ENCODE measurements at regions not wholly inside any gene's neighbourhood (a gene's known extent, or its start where the extent isn't known, plus 50 kb on each side); places are given as distances from the start of the nearest gene placed in this dataset.

DNA sequence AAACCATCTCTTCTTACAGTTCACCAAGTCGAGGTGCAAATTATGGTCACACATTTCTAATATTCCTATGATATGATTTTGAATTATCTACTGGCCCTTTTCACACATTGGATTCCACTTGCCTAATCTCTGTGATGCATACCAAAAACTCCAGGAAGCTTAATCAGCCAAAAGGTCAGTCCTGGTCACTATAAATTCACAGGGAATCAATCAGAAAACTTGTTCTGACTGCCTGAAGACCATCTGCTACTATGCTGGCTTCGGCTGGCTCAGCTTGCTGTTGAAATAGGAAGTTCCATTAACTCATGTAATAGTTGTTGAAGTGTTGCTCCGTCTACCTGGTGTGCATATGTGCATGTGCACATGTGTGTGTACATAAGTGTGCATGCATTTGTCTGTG is 142.8 kb upstream of the FLRT2 start:
- no peak overlapping the region for H3K27ac ChIP-seq
- no peaks in the 10 kb centered on the region for H3K27me3 ChIP-seq (replicated peaks)
- H3K36me3 ChIP-seq: no peaks in the 10 kb centered on the region
- no peak for DNase-seq (ENCODE audit: low read depth in 1 of 2, low spot score in 2 of 2)
- H3K4me3 ChIP-seq: no peak overlapping the region
- H3K4me1 ChIP-seq (replicated peaks): peaks cover 23% of the 10 kb centered on the region
- no peaks in the 10 kb centered on the region for H3K9me3 ChIP-seq (replicated peaks)

- peak in 1 of 2 experiments; percentile 60 for DNase-seq (ENCODE audit: low read depth in 1 of 2, low spot score in 2 of 2)
These were observed 139.7 kb upstream of the FLRT2 start for GRCh38 chr14:85390236-85390635.

DNA sequence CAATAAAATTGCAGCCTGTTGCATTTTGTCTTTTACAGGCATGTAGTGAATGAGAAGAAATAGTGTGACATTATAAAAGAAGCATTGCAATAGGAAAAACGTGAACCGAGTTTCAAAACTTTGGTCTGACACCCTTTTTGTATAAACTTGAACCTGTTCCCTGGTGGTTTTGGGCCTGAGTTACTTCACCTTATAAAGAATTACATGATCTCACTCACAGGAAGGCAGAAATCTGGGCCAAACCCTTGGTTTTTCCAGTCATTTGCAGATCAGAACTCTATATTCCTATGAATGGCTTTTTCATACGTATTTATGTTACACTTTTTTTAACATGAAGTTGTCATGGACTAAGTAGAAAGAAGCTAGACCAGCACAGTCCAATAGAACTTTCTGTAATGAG is 138.5 kb upstream of the FLRT2 start:
- DNase-seq (ENCODE audit: low read depth in 1 of 2, low spot score in 2 of 2): no peak
- Histone ChIP-seq H3K36me3 (no peaks in the 10 kb centered on the region), H3K27me3 (replicated peaks) (no peaks in the 10 kb centered on the region), H3K4me1 (replicated peaks) (peaks cover 18% of the 10 kb centered on the region), H3K27ac (no peak overlapping the region), H3K9me3 (replicated peaks) (no peaks in the 10 kb centered on the region), H3K4me3 (no peak overlapping the region)

More at GRCh38 chr14:85390236-85390635, 139.7 kb upstream of the FLRT2 start:
- Histone ChIP-seq H3K27me3 (replicated peaks) (no peaks in the 10 kb centered on the region), H3K4me3 (no peak overlapping the region), H3K9me3 (replicated peaks) (no peaks in the 10 kb centered on the region), H3K4me1 (replicated peaks) (peaks cover 23% of the 10 kb centered on the region), H3K36me3 (no peaks in the 10 kb centered on the region), H3K27ac (peak overlapping the region; percentile 19; the same call in 1 of the 2 replicates)

- H3K4me3 ChIP-seq: no peak overlapping the region
- H3K4me1 ChIP-seq (replicated peaks): peaks cover 18% of the 10 kb centered on the region
- no peaks in the 10 kb centered on the region for H3K27me3 ChIP-seq (replicated peaks)
- DNase-seq (ENCODE audit: low read depth in 1 of 2, low spot score in 2 of 2): no peak
- no peaks in the 10 kb centered on the region for H3K9me3 ChIP-seq (replicated peaks)
- no peaks in the 10 kb centered on the region for H3K36me3 ChIP-seq
- H3K27ac ChIP-seq: no peak overlapping the region
These were observed 138.1 kb upstream of the FLRT2 start for GRCh38 chr14:85391892-85392291.

- H3K9me3 ChIP-seq (replicated peaks): no peaks in the 10 kb centered on the region
- H3K4me3 ChIP-seq: no peak overlapping the region
- no peaks in the 10 kb centered on the region for H3K36me3 ChIP-seq
- H3K27ac ChIP-seq: peak overlapping the region; percentile 94
- H3K27me3 ChIP-seq (replicated peaks): no peaks in the 10 kb centered on the region
- peak; percentile 81 to 87 for DNase-seq (ENCODE audit: low read depth in 1 of 2, low spot score in 2 of 2)
- peaks cover 45% of the 10 kb centered on the region for H3K4me1 ChIP-seq (replicated peaks)
These were observed 130.8 kb upstream of the FLRT2 start for GRCh38 chr14:85399186-85399585.

GRCh38 chr14:85400678-85401077 is 129.3 kb upstream of the FLRT2 start:
- no peaks in the 10 kb centered on the region for H3K9me3 ChIP-seq (replicated peaks)
- no peak for DNase-seq (ENCODE audit: low read depth in 1 of 2, low spot score in 2 of 2)
- H3K27ac ChIP-seq: peak overlapping the region; percentile 94
- peaks cover 45% of the 10 kb centered on the region for H3K4me1 ChIP-seq (replicated peaks)
- H3K36me3 ChIP-seq: no peaks in the 10 kb centered on the region
- H3K4me3 ChIP-seq: no peak overlapping the region
- no peaks in the 10 kb centered on the region for H3K27me3 ChIP-seq (replicated peaks)

DNA sequence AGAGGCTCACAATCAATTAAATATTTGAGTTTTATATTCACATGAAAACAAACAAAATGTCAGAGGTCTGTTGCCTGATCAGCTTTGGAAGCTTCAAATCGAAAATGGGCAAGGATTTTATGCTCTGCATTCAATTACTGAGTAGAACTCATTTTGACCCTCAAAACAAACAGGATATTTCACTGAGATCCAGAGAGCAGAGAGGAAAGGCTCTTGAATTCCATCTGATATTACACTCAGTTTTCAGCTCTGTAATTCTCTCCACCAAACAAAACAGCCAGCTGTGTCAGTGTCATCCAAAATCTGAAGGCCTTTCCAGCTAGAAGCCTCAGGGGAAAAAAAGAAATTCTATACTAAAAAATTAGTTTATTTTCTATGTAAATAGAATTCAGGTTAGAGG is 128.6 kb upstream of the FLRT2 start:
- H3K4me1 ChIP-seq (replicated peaks): peaks cover 45% of the 10 kb centered on the region
- H3K9me3 ChIP-seq (replicated peaks): no peaks in the 10 kb centered on the region
- no peak for DNase-seq (ENCODE audit: low read depth in 1 of 2, low spot score in 2 of 2)

GRCh38 chr14:85402569-85403162 is 127.3 kb upstream of the FLRT2 start:
- peaks cover 45% of the 10 kb centered on the region for H3K4me1 ChIP-seq (replicated peaks)
- H3K27me3 ChIP-seq (replicated peaks): no peaks in the 10 kb centered on the region
- no peak for DNase-seq (ENCODE audit: low read depth in 1 of 2, low spot score in 2 of 2)
- no peaks in the 10 kb centered on the region for H3K36me3 ChIP-seq
- H3K27ac ChIP-seq: no peak overlapping the region
- no peaks in the 10 kb centered on the region for H3K9me3 ChIP-seq (replicated peaks)
- H3K4me3 ChIP-seq: no peak overlapping the region

More for the DNA sequence above, 128.6 kb upstream of the FLRT2 start:
- no peaks in the 10 kb centered on the region for H3K27me3 ChIP-seq (replicated peaks)
- no peaks in the 10 kb centered on the region for H3K36me3 ChIP-seq
- no peak overlapping the region for H3K4me3 ChIP-seq
- peak overlapping the region; percentile 94; the same call in 1 of the 2 replicates for H3K27ac ChIP-seq

GRCh38 chr14:85409481-85410210 is 120.3 kb upstream of the FLRT2 start:
- no peak overlapping the region for H3K27ac ChIP-seq
- DNase-seq (ENCODE audit: low read depth in 1 of 2, low spot score in 2 of 2): no peak

GRCh38 chr14:85412756-85413155 is 117.2 kb upstream of the FLRT2 start:
- Histone ChIP-seq H3K27me3 (replicated peaks) (no peaks in the 10 kb centered on the region), H3K36me3 (no peaks in the 10 kb centered on the region), H3K27ac (no peak overlapping the region), H3K4me1 (replicated peaks) (peaks cover 44% of the 10 kb centered on the region), H3K9me3 (replicated peaks) (no peaks in the 10 kb centered on the region), H3K4me3 (no peak overlapping the region)
- DNase-seq (ENCODE audit: low read depth in 1 of 2, low spot score in 2 of 2): no peak

More at GRCh38 chr14:85409481-85410210, 120.3 kb upstream of the FLRT2 start:
- Histone ChIP-seq H3K4me3 (no peak overlapping the region), H3K27me3 (replicated peaks) (no peaks in the 10 kb centered on the region), H3K9me3 (replicated peaks) (no peaks in the 10 kb centered on the region), H3K36me3 (no peaks in the 10 kb centered on the region), H3K4me1 (replicated peaks) (peaks cover 16% of the 10 kb centered on the region)

- H3K4me3 ChIP-seq: no peak overlapping the region
- H3K27me3 ChIP-seq (replicated peaks): no peaks in the 10 kb centered on the region
- no peaks in the 10 kb centered on the region for H3K9me3 ChIP-seq (replicated peaks)
- H3K36me3 ChIP-seq: no peaks in the 10 kb centered on the region
- H3K27ac ChIP-seq: peak overlapping the region; percentile 89
- H3K4me1 ChIP-seq (replicated peaks): peaks cover 46% of the 10 kb centered on the region
- DNase-seq (ENCODE audit: low read depth in 1 of 2, low spot score in 2 of 2): peak in 1 of 2 experiments; percentile 66
These were observed 116.0 kb upstream of the FLRT2 start for GRCh38 chr14:85413836-85414526.

- H3K4me3 ChIP-seq: peak overlapping the region; percentile 16
- peaks cover 39% of the 10 kb centered on the region for H3K4me1 ChIP-seq (replicated peaks)
- no peaks in the 10 kb centered on the region for H3K36me3 ChIP-seq
- H3K27me3 ChIP-seq (replicated peaks): no peaks in the 10 kb centered on the region
- H3K9me3 ChIP-seq (replicated peaks): no peaks in the 10 kb centered on the region
- peak overlapping the region; percentile 89 for H3K27ac ChIP-seq
- DNase-seq (ENCODE audit: low read depth in 1 of 2, low spot score in 2 of 2): peak; percentile 91
These were observed 114.8 kb upstream of the FLRT2 start for GRCh38 chr14:85415015-85415712.

GRCh38 chr14:85416771-85417170 is 113.2 kb upstream of the FLRT2 start:
- Histone ChIP-seq H3K4me3 (no peak overlapping the region), H3K27ac (peak overlapping the region; percentile 89), H3K36me3 (no peaks in the 10 kb centered on the region), H3K27me3 (replicated peaks) (no peaks in the 10 kb centered on the region), H3K9me3 (replicated peaks) (no peaks in the 10 kb centered on the region), H3K4me1 (replicated peaks) (peaks cover 44% of the 10 kb centered on the region)
- peak; percentile 48 to 77 for DNase-seq (ENCODE audit: low read depth in 1 of 2, low spot score in 2 of 2)
